Ishikawa (cell line): ENCODE measurements at regions not wholly inside any gene's neighbourhood (a gene's known extent, or its start where the extent isn't known, plus 50 kb on each side); places are given as distances from the start of the nearest gene placed in this dataset.

Experiments
- CEBPB ChIP-seq: IDR thresholded peaks from 2 replicates; pipeline ENCODE4 v1.6.1; 2012
- CREB1 ChIP-seq: IDR thresholded peaks from 2 replicates; pipeline ENCODE4 v1.6.1; 2012; ENCODE audit warnings: low read depth
- EGR1 ChIP-seq: IDR thresholded peaks from 2 replicates; pipeline ENCODE4 v1.6.1; 2012
- EP300 ChIP-seq: IDR thresholded peaks from 2 replicates; pipeline ENCODE4 v1.6.1; 2012; ENCODE audit warnings: borderline replicate concordance
- FOXM1 ChIP-seq: IDR thresholded peaks from 2 replicates; pipeline ENCODE4 v1.6.1; 2012; ENCODE audit warnings: low read depth, borderline replicate concordance
- NFIC ChIP-seq: IDR thresholded peaks from 2 replicates; pipeline ENCODE4 v1.6.1; 2012
- RAD21 ChIP-seq: IDR thresholded peaks from 2 replicates; pipeline ENCODE4 v1.6.1; 2012; ENCODE audit warnings: low read depth
- TAF1 ChIP-seq: IDR thresholded peaks from 2 replicates; pipeline ENCODE4 v1.6.1; 2012; ENCODE audit warnings: low read depth, mild to moderate bottlenecking
- TCF12 ChIP-seq: IDR thresholded peaks from 2 replicates; pipeline ENCODE4 v1.6.1; 2012; ENCODE audit warnings: low read depth
- TEAD4 ChIP-seq: IDR thresholded peaks from 2 replicates; pipeline ENCODE4 v1.6.1; 2012
- YY1 ChIP-seq: IDR thresholded peaks from 2 replicates; pipeline ENCODE4 v1.6.1; 2012; ENCODE audit warnings: low read depth
- ZBTB7A ChIP-seq: IDR thresholded peaks from 2 replicates; pipeline ENCODE4 v1.6.1; 2012; ENCODE audit warnings: low read depth
- TF ChIP-seq, protein P1 (sequence below): IDR thresholded peaks from 2 replicates; pipeline ENCODE4 v1.6.1; 2012; ENCODE audit warnings: low read depth, mild to moderate bottlenecking
- TF ChIP-seq, protein P2 (sequence below): IDR thresholded peaks from 2 replicates; pipeline ENCODE4 v1.6.1; 2012
- TF ChIP-seq, protein P3 (sequence below): IDR thresholded peaks from 2 replicates; pipeline ENCODE4 v1.6.1; 2012

DNA sequence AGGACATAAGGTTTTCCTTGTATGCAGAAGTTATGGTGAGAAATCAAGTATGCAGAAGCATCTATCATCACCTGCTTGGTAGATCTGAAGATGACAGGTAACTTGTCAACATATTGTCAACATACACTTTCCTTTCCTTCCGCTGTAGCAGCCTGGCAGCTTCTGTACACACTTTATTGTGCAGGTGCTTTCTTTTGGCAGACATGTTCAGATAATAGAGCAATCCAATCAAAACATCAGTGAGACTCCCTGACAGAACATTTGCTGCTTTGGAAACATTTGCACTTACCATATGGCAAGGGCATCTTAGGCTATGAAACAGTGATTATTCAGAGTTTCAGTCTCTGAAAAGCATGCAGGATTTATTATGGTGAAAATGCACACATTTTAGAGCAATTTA lies 161.1 kb upstream of the CDH12 start:
- TF ChIP-seq TEAD4, result no peak
- TF ChIP-seq, protein P1, sequence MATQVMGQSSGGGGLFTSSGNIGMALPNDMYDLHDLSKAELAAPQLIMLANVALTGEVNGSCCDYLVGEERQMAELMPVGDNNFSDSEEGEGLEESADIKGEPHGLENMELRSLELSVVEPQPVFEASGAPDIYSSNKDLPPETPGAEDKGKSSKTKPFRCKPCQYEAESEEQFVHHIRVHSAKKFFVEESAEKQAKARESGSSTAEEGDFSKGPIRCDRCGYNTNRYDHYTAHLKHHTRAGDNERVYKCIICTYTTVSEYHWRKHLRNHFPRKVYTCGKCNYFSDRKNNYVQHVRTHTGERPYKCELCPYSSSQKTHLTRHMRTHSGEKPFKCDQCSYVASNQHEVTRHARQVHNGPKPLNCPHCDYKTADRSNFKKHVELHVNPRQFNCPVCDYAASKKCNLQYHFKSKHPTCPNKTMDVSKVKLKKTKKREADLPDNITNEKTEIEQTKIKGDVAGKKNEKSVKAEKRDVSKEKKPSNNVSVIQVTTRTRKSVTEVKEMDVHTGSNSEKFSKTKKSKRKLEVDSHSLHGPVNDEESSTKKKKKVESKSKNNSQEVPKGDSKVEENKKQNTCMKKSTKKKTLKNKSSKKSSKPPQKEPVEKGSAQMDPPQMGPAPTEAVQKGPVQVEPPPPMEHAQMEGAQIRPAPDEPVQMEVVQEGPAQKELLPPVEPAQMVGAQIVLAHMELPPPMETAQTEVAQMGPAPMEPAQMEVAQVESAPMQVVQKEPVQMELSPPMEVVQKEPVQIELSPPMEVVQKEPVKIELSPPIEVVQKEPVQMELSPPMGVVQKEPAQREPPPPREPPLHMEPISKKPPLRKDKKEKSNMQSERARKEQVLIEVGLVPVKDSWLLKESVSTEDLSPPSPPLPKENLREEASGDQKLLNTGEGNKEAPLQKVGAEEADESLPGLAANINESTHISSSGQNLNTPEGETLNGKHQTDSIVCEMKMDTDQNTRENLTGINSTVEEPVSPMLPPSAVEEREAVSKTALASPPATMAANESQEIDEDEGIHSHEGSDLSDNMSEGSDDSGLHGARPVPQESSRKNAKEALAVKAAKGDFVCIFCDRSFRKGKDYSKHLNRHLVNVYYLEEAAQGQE, result no peak
- no peak for TF ChIP-seq ZBTB7A
- no peak for TF ChIP-seq CEBPB
- TF ChIP-seq CREB1, result no peak
- TF ChIP-seq EGR1, result no peak
- TF ChIP-seq, protein P2, sequence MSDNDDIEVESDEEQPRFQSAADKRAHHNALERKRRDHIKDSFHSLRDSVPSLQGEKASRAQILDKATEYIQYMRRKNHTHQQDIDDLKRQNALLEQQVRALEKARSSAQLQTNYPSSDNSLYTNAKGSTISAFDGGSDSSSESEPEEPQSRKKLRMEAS, result no peak
- no peak for TF ChIP-seq TCF12
- no peak for TF ChIP-seq RAD21
- no peak for TF ChIP-seq YY1
- TF ChIP-seq NFIC, result no peak

DNA sequence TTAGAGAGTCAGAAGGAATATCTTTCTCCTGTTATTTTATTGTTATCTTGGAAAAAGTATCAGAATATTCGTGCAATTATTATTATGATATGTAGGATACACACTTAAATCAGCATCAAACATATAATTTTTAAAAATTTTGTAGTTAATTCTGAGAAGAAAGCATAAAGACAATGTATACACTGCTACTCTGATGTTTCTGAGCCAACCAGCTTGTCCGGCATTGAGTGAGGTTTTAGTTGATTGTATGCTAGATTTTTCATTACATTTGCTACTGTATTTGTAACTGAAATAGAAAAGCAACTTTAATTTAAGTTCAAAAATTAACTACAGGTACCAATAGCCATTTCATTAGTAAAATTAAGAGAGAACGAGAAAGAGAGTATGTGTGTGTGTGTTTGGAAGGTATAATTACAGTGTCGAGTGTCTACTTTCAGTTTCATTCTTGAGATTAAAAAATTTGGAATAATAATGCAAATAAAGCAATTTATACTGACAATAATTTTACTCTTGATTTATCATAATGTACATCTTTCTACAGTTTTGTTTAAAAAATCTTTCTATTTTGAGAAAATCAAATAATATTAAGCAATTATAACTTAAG lies 160.4 kb upstream of the CDH12 start:
- TF ChIP-seq CEBPB, result no peak
- no peak for TF ChIP-seq TCF12
- no peak for TF ChIP-seq FOXM1
- TF ChIP-seq, protein P2, result no peak
- no peak for TF ChIP-seq NFIC
- no peak for TF ChIP-seq ZBTB7A
- TF ChIP-seq EP300, result no peak
- no peak for TF ChIP-seq TAF1
- TF ChIP-seq, protein P1, result no peak

DNA sequence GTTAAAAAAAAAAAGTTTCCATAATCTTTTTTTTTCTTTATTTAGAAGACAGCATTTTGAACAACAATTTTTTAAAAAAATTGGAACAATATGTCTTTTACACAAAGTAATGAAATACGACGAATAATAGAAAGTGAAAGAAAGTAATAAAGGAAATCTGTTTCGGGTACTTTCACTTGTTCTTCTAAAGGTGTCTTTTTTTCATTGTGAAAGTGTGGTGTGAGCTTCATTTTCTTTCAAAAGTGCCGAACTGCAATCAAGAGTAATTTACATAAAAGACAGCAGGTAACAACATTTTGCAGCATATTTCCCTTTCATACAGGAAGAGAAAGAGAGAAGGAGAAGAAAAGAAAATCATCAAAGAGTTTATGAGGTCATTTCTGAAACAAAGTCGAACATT lies 159.7 kb upstream of the CDH12 start:
- TF ChIP-seq ZBTB7A, result no peak
- no peak for TF ChIP-seq TAF1
- TF ChIP-seq FOXM1, result no peak
- TF ChIP-seq NFIC, result no peak
- no peak for TF ChIP-seq TEAD4
- TF ChIP-seq YY1, result no peak
- TF ChIP-seq EGR1, result no peak
- TF ChIP-seq TCF12, result no peak
- TF ChIP-seq, protein P3, sequence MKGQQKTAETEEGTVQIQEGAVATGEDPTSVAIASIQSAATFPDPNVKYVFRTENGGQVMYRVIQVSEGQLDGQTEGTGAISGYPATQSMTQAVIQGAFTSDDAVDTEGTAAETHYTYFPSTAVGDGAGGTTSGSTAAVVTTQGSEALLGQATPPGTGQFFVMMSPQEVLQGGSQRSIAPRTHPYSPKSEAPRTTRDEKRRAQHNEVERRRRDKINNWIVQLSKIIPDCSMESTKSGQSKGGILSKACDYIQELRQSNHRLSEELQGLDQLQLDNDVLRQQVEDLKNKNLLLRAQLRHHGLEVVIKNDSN, result no peak
- no peak for TF ChIP-seq EP300
- TF ChIP-seq, protein P2, result no peak
- TF ChIP-seq RAD21, result no peak
- TF ChIP-seq CEBPB, result no peak
- TF ChIP-seq, protein P1, result no peak
- TF ChIP-seq CREB1, result no peak

DNA sequence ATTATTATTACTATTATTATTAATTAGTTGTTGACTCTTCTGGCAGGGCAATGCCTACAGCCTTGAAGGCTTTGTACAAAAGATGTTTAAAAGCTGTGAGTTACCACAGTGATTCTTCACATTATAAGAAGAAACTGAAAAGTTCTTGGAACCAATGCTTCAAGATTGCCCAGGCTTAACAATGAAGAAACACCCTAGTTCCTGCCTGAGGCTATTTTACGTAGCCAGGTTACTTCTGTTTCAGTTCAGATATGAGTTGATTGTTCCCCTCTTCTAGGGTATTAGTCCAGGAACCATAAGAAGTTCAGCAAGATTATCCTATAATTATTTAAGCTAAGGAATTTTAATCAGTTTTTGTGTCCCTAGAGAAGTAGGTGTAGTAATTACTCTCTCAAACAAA lies 154.6 kb upstream of the CDH12 start:
- TF ChIP-seq, protein P1, result no peak
- TF ChIP-seq NFIC, result no peak
